A549 (cell line): ENCODE measurements at regions not wholly inside any gene's neighbourhood (a gene's known extent, or its start where the extent isn't known, plus 50 kb on each side); places are given as distances from the start of the nearest gene placed in this dataset.

Experiments
- ATAC-seq, 2 experiments: fragments of 200-7000 bp in 1 of 2; fragments of >200 bp in 1 of 2; cut with Nextera tagmentation in 1 of 2; cut with Tn5 transposase in 1 of 2; 3 replicates each; pipeline versions ENCODE4 v1.8.0 to v1.9.1; 2018 to 2020; ENCODE audit warnings: mild to moderate bottlenecking in 1 of 2, moderate library complexity in 1 of 2
- CTCF ChIA-PET: fragments of 300-600 bp; sonication (Branson Sonifier 250); formaldehyde crosslinking; extraction: SDS; loops from one replicate; lab custom pipeline; 2021; ENCODE audit warnings: antibody characterized with exemption, inconsistent platforms; lab: Yijun Ruan, JAX
- POLR2A ChIA-PET: fragments of 350-600 bp; formaldehyde crosslinking; extraction: SDS; loops from one replicate; lab custom pipeline; 2021; ENCODE audit warnings: antibody characterized with exemption, inconsistent platforms; lab: Yijun Ruan, JAX
- DNase-seq, 2 experiments: peaks; one replicate each; pipeline versions ENCODE4 v3.0.0 to v3.0.0-alpha.2; 2011 to 2016; ENCODE audit warnings: low read depth in 1 of 2, low spot score in 1 of 2
- FAIRE-seq: peaks from 2 replicates; lab custom pipeline; 2011; peaks lifted over from hg19 to GRCh38; lab: Jason Lieb, UNC
- H3K27ac ChIP-seq, 2 experiments: fragments of >200 bp; sonication (Bioruptor Twin); formaldehyde crosslinking; 3 replicates each; pipeline ENCODE4 v1.5.1; 2016 to 2017
- H3K4me1 ChIP-seq: fragments of >200 bp; sonication (Bioruptor Twin); formaldehyde crosslinking; 3 replicates; pipeline ENCODE4 v1.6.1; 2016
- H3K4me2 ChIP-seq: fragments of >200 bp; sonication (Bioruptor Twin); formaldehyde crosslinking; 3 replicates; pipeline ENCODE4 v1.6.1; 2016
- H3K4me3 ChIP-seq: fragments of >200 bp; sonication (Bioruptor Twin); formaldehyde crosslinking; 3 replicates; pipeline ENCODE4 v1.5.1; 2016
- H3K9me3 ChIP-seq: fragments of >200 bp; sonication (Bioruptor Twin); formaldehyde crosslinking; 3 replicates; pipeline ENCODE4 v1.6.1; 2016
- CBX2 ChIP-seq: fragments of 200-600 bp; sonication (generic); IDR thresholded peaks from 2 replicates; pipeline ENCODE4 v1.6.1; 2016; ENCODE audit warnings: low read depth, mild to moderate bottlenecking, borderline replicate concordance
- CBX8 ChIP-seq: fragments of 200-600 bp; sonication (generic); IDR thresholded peaks from 2 replicates; pipeline ENCODE4 v1.6.1; 2016
- CHD2 ChIP-seq: fragments of 150-350 bp; IDR thresholded peaks from 2 replicates; pipeline ENCODE4 v1.6.1; 2014; ENCODE audit warnings: low read length; ENCODE audit not compliant: partially characterized antibody
- CHD4 ChIP-seq: fragments of 200-600 bp; sonication (generic); IDR thresholded peaks from 2 replicates; pipeline ENCODE4 v1.6.1; 2016; ENCODE audit warnings: antibody characterized with exemption, mild to moderate bottlenecking, borderline replicate concordance
- HOXB13 ChIP-seq: fragments of 250-450 bp; sonication (Bioruptor Pico); IDR thresholded peaks from 2 replicates; pipeline ENCODE4 v1.5.0; 2020; ENCODE audit warnings: low read depth, mild to moderate bottlenecking, moderate library complexity
- JUN ChIP-seq, 2 experiments: fragments of >200 bp; sonication (Bioruptor Twin); formaldehyde crosslinking; IDR thresholded peaks; 2 replicates in 1 of 2; 3 replicates in 1 of 2; pipeline ENCODE4 v1.6.1; 2016 to 2017
- JUNB ChIP-seq: fragments of >200 bp; sonication (Bioruptor Twin); formaldehyde crosslinking; IDR thresholded peaks from 2 replicates; pipeline ENCODE4 v1.6.1; 2016
- KDM5A ChIP-seq: fragments of 200-600 bp; sonication (generic); IDR thresholded peaks from 2 replicates; pipeline ENCODE4 v1.6.1; 2016; ENCODE audit warnings: antibody characterized with exemption, mild to moderate bottlenecking
- MYC ChIP-seq: IDR thresholded peaks from 2 replicates; pipeline ENCODE4 v1.6.1; 2012; ENCODE audit warnings: mild to moderate bottlenecking, inconsistent platforms, low read length, improper control_type of control experiment, borderline replicate concordance
- NR3C1 ChIP-seq: fragments of >200 bp; sonication (Bioruptor Twin); formaldehyde crosslinking; IDR thresholded peaks from 3 replicates; pipeline ENCODE4 v1.6.1; 2017
- POLR2AphosphoS2 ChIP-seq: conservative IDR thresholded peaks from 2 replicates; pipeline ENCODE4 v1.6.1; 2012; ENCODE audit warnings: low read length, improper control_type of control experiment, inconsistent platforms
- RAD21 ChIP-seq, 2 experiments: fragments of >200 bp in 1 of 2; sonication (Bioruptor Twin) in 1 of 2; formaldehyde crosslinking in 1 of 2; IDR thresholded peaks in 1 of 2; conservative IDR thresholded peaks in 1 of 2; 2 replicates in 1 of 2; 3 replicates in 1 of 2; pipeline ENCODE4 v1.6.1; 2012 to 2018; ENCODE audit warnings: inconsistent platforms in 1 of 2
- RARB ChIP-seq: fragments of 250-450 bp; sonication (Bioruptor Pico); IDR thresholded peaks from 2 replicates; pipeline ENCODE4 v1.8.0; 2021; ENCODE audit warnings: mild to moderate bottlenecking, moderate library complexity
- RFX5 ChIP-seq: fragments of 450-650 bp; IDR thresholded peaks from 2 replicates; pipeline ENCODE4 v1.7.1; 2014; ENCODE audit warnings: antibody characterized with exemption, mild to moderate bottlenecking, moderate library complexity
- ZC3H11A ChIP-seq: fragments of 450-650 bp; IDR thresholded peaks from 2 replicates; pipeline ENCODE4 v1.6.1; 2014; ENCODE audit warnings: antibody characterized with exemption, mild to moderate bottlenecking
- ZNF302 ChIP-seq: fragments of 250-450 bp; sonication (Bioruptor Pico); IDR thresholded peaks from 2 replicates; pipeline ENCODE4 v1.9.0; 2021; ENCODE audit warnings: inconsistent platforms, mild to moderate bottlenecking, moderate library complexity
- WGBS: methylation state at CpG from one replicate; pipeline ENCODE4 v1.1.6; 2017; ENCODE audit errors: missing lambda C conversion rate; 5-methylcytosine and 5-hydroxymethylcytosine counted together
- TF ChIP-seq, protein P1 (sequence below): fragments of >200 bp; sonication (Bioruptor Twin); formaldehyde crosslinking; IDR thresholded peaks from 2 replicates; pipeline ENCODE4 v1.6.1; 2016
- TF ChIP-seq, protein P2 (sequence below): IDR thresholded peaks from 2 replicates; pipeline ENCODE4 v1.6.1; 2012
- TF ChIP-seq, protein P3 (sequence below): fragments of 250-450 bp; sonication (Bioruptor Pico); IDR thresholded peaks from 2 replicates; pipeline ENCODE4 v1.5.0; 2020; ENCODE audit warnings: low read depth, mild to moderate bottlenecking, moderate library complexity
- TF ChIP-seq, protein P4 (sequence below): IDR thresholded peaks from 2 replicates; pipeline ENCODE4 v1.6.1; 2012; ENCODE audit warnings: low read depth, borderline replicate concordance
- TF ChIP-seq, protein P5 (sequence below): fragments of >200 bp; sonication (Bioruptor Twin); formaldehyde crosslinking; IDR thresholded peaks from 3 replicates; pipeline ENCODE4 v1.6.1; 2016

DNA sequence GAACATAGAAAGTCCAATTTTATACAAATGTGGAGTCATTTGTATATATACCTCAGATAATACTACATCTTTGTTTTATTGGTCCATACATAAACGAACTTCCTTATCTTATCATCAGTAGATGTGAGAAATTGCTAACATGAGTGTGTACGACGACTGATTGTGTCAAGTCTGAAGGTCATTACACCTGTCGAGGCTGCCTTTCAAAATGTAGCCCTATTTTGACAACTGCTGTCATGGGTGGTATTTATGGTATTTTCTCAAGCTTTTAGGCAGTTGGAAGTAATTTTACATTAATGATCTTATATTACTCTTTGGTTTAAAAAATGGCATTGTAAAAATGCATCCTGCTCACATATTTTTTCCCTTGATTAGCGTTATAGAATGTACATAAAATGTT lies 183.7 kb upstream of the DNAJC19 start:
- POLR2A ChIA-PET, result no interaction called here
- whole genome bisulfite sequencing, result 29% methylated on average over 5 of the region's 5 CpGs
- CTCF ChIA-PET, result no interaction called here
- DNase-seq (no peak), FAIRE-seq (no peak), ATAC-seq (no peak)
- no peak overlapping the region for H3K4me2 ChIP-seq
- no peaks in the 10 kb centered on the region for H3K9me3 ChIP-seq
- no peak overlapping the region for H3K4me3 ChIP-seq
- TF ChIP-seq, protein P1, sequence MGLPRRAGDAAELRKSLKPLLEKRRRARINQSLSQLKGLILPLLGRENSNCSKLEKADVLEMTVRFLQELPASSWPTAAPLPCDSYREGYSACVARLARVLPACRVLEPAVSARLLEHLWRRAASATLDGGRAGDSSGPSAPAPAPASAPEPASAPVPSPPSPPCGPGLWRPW, result no peak
- TF ChIP-seq NR3C1 (no peak), CHD4 (no peak)
- H3K27ac ChIP-seq, result no peak overlapping the region
- H3K4me1 ChIP-seq, result no peaks in the 10 kb centered on the region

DNA sequence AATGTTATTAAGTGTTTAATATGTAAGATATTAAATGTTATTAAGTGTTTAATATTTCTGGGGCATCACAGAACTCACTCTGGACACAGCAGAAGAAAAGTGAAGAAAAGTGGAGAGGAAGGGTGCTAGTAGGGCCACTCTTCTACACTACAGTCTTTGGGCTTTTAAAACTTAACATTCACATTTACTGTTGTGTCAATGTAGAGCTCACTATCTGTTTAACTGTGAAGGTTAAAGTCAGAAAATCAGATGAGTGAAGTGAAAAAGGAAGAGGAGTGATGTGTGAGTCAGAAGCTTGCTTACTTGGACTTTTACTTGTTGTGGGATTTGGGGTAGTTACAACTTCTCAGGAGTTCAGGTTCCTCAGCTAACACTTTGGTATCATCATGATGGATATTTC lies 145.3 kb upstream of the DNAJC19 start:
- DNase-seq, result no peak
- no peak for FAIRE-seq
- Histone ChIP-seq H3K4me3 (no peak overlapping the region), H3K4me2 (no peak overlapping the region)
- CTCF ChIA-PET, result no interaction called here
- no peak for TF ChIP-seq CBX2
- TF ChIP-seq MYC, result no peak
- no peak for TF ChIP-seq RFX5
- TF ChIP-seq, protein P2, sequence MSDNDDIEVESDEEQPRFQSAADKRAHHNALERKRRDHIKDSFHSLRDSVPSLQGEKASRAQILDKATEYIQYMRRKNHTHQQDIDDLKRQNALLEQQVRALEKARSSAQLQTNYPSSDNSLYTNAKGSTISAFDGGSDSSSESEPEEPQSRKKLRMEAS, result no peak
- TF ChIP-seq, protein P3, sequence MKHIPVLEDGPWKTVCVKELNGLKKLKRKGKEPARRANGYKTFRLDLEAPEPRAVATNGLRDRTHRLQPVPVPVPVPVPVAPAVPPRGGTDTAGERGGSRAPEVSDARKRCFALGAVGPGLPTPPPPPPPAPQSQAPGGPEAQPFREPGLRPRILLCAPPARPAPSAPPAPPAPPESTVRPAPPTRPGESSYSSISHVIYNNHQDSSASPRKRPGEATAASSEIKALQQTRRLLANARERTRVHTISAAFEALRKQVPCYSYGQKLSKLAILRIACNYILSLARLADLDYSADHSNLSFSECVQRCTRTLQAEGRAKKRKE, result no peak
- TF ChIP-seq, protein P4, sequence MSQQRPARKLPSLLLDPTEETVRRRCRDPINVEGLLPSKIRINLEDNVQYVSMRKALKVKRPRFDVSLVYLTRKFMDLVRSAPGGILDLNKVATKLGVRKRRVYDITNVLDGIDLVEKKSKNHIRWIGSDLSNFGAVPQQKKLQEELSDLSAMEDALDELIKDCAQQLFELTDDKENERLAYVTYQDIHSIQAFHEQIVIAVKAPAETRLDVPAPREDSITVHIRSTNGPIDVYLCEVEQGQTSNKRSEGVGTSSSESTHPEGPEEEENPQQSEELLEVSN, result no peak
- no peak for TF ChIP-seq CBX8
- no peak for TF ChIP-seq RAD21 (conservative IDR thresholded peaks at IDR 0.05 in 1 of 2, IDR thresholded peaks at IDR 0.05 in 1 of 2)
- no peak for TF ChIP-seq ZNF302
- no peak for TF ChIP-seq RARB
- no peak for TF ChIP-seq HOXB13
- TF ChIP-seq JUN (IDR thresholded peaks at IDR 0.05), result no peak
- TF ChIP-seq JUNB, result no peak
- TF ChIP-seq, all 56 proteins: peak for 0
- H3K4me1 ChIP-seq, result no peaks in the 10 kb centered on the region
- H3K9me3 ChIP-seq, result no peaks in the 10 kb centered on the region
- ATAC-seq, result no peak
- no peak overlapping the region for H3K27ac ChIP-seq
- POLR2A ChIA-PET, result no interaction called here

DNA sequence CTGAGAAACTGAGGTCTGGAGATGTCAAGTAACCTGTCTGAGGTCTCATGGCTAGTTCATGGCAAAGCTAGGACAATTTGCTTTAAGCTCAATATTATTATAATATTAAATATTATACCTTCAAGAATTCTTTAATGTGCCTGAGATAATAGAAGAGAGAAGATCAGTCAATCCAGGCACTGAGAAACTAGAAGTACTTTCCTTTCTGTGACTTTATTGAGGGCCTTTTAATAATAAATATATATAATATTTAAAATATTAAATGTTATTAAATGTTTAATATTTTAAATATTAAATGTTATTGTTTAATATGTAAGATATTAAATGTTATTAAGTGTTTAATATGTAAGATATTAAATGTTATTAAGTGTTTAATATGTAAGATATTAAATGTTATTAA lies 144.3 kb upstream of the DNAJC19 start:
- CTCF ChIA-PET, result no interaction called here
- DNase-seq (no peak), ATAC-seq (no peak)
- Histone ChIP-seq H3K4me3 (no peak overlapping the region), H3K27ac (no peak overlapping the region), H3K4me2 (no peak overlapping the region), H3K9me3 (no peaks in the 10 kb centered on the region), H3K4me1 (no peaks in the 10 kb centered on the region)
- POLR2A ChIA-PET, result no interaction called here
- no peak for TF ChIP-seq ZNF302
- TF ChIP-seq, protein P1, result no peak
- TF ChIP-seq, protein P5, sequence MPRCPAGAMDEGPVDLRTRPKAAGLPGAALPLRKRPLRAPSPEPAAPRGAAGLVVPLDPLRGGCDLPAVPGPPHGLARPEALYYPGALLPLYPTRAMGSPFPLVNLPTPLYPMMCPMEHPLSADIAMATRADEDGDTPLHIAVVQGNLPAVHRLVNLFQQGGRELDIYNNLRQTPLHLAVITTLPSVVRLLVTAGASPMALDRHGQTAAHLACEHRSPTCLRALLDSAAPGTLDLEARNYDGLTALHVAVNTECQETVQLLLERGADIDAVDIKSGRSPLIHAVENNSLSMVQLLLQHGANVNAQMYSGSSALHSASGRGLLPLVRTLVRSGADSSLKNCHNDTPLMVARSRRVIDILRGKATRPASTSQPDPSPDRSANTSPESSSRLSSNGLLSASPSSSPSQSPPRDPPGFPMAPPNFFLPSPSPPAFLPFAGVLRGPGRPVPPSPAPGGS, result no peak
- TF ChIP-seq, all 56 proteins: peak for 0
- no peak for FAIRE-seq

DNA sequence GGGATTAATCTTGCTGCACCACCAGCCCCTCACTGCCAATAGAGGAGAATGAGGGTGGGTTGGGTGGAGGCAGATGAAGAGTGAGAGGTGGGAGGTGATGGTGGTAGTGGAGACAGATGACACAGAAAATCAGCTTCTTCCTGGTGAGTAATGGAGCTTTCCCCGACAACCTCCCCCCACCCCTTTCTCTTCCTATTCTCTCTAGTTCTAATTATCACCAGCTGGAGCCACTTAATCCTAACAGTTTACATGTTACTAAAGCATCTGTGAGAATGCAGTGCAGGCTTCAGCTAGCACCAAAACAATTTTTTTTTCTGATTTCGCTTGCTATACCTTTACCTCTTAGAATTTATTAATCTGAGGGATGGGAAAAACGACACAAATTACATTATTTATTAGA lies 116.1 kb upstream of the DNAJC19 start:
- H3K4me3 ChIP-seq, result no peak overlapping the region
- ATAC-seq, result no peak
- TF ChIP-seq ZC3H11A, result no peak
- no peak for TF ChIP-seq KDM5A
- no peak for TF ChIP-seq POLR2AphosphoS2
- no peak for TF ChIP-seq CHD2
- TF ChIP-seq RARB, result no peak
- TF ChIP-seq, protein P1, result no peak
- H3K9me3 ChIP-seq, result no peaks in the 10 kb centered on the region
- no peaks in the 10 kb centered on the region for H3K4me1 ChIP-seq
- FAIRE-seq, result no peak
- H3K27ac ChIP-seq, result no peak overlapping the region
- 0% methylated on average over 3 of the region's 3 CpGs for WGBS
- ChIA-PET CTCF (no interaction called here), POLR2A (no interaction called here)
- DNase-seq, result no peak
- H3K4me2 ChIP-seq, result no peak overlapping the region
